Endothelial cell (in vitro differentiated cells): ENCODE measurements at regions not wholly inside any gene's neighbourhood (a gene's known extent, or its start where the extent isn't known, plus 50 kb on each side); places are given as distances from the start of the nearest gene placed in this dataset.
"Not testable (repeated sequence)": the region's sequence is repeated elsewhere in the genome, so short reads cannot be mapped to it uniquely, and the experiment has no call there.

ENCODE experiments used
- DNase-seq: peaks from one replicate; pipeline ENCODE4 v3.0.0; 2021; ENCODE audit warnings: low spot score
- H3K27ac Mint-ChIP-seq: one replicate; pipeline ENCODE4 v1.8.0; 2021; ENCODE audit warnings: mixed read lengths, inconsistent platforms; ENCODE audit not compliant: unreplicated experiment
- H3K27me3 Mint-ChIP-seq: one replicate; pipeline ENCODE4 v1.8.0; 2021; ENCODE audit warnings: mild to moderate bottlenecking, moderate library complexity, mixed read lengths, inconsistent platforms; ENCODE audit not compliant: unreplicated experiment
- H3K36me3 Mint-ChIP-seq: one replicate; pipeline ENCODE4 v1.8.0; 2021; ENCODE audit warnings: mild to moderate bottlenecking, low read depth, mixed read lengths, inconsistent platforms; ENCODE audit not compliant: unreplicated experiment
- H3K4me1 Mint-ChIP-seq: one replicate; pipeline ENCODE4 v1.8.0; 2021; ENCODE audit warnings: mild to moderate bottlenecking, mixed read lengths, inconsistent platforms; ENCODE audit not compliant: unreplicated experiment
- H3K4me3 Mint-ChIP-seq: one replicate; pipeline ENCODE4 v1.8.0; 2021; ENCODE audit warnings: mild to moderate bottlenecking, mixed read lengths, inconsistent platforms; ENCODE audit not compliant: unreplicated experiment
- H3K9me3 Mint-ChIP-seq: one replicate; pipeline ENCODE4 v1.8.0; 2021; ENCODE audit warnings: mixed read lengths, inconsistent platforms; ENCODE audit not compliant: unreplicated experiment
- TF ChIP-seq, protein P1 (sequence below): fragments of 200-600 bp; sonication (generic); IDR thresholded peaks from one replicate; pipeline ENCODE4 v1.5.0; 2021; ENCODE audit warnings: antibody characterized with exemption; ENCODE audit not compliant: unreplicated experiment

DNA sequence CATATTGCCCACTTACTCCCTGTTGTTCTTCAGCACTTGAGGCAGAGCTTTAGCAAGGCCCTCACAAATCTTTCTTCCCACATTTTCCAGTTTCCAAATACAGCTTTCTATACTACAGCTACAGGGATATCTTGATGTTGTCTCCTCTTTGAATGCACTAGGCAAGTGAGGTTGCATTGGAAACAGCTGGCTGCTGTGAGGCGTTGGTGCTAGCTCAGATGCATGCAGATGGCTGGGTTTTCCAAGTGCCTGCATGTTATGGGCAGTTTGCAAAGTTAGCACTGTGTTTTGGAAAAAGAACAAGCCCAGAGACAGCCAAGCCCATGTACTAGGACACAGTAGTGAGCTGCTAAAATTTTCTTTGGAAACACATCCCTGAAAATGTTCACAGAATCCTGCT, 315.1 kb upstream of the RASGEF1B start:
- no peaks in the 10 kb centered on the region for H3K4me1 Mint-ChIP-seq
- no peak overlapping the region for H3K4me3 Mint-ChIP-seq
- TF ChIP-seq, protein P1, sequence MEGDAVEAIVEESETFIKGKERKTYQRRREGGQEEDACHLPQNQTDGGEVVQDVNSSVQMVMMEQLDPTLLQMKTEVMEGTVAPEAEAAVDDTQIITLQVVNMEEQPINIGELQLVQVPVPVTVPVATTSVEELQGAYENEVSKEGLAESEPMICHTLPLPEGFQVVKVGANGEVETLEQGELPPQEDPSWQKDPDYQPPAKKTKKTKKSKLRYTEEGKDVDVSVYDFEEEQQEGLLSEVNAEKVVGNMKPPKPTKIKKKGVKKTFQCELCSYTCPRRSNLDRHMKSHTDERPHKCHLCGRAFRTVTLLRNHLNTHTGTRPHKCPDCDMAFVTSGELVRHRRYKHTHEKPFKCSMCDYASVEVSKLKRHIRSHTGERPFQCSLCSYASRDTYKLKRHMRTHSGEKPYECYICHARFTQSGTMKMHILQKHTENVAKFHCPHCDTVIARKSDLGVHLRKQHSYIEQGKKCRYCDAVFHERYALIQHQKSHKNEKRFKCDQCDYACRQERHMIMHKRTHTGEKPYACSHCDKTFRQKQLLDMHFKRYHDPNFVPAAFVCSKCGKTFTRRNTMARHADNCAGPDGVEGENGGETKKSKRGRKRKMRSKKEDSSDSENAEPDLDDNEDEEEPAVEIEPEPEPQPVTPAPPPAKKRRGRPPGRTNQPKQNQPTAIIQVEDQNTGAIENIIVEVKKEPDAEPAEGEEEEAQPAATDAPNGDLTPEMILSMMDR: no peak
- H3K27ac Mint-ChIP-seq: no peak overlapping the region
- DNase-seq: no peak
- no peaks in the 10 kb centered on the region for H3K9me3 Mint-ChIP-seq
- H3K27me3 Mint-ChIP-seq: no peaks in the 10 kb centered on the region
- no peaks in the 10 kb centered on the region for H3K36me3 Mint-ChIP-seq

DNA sequence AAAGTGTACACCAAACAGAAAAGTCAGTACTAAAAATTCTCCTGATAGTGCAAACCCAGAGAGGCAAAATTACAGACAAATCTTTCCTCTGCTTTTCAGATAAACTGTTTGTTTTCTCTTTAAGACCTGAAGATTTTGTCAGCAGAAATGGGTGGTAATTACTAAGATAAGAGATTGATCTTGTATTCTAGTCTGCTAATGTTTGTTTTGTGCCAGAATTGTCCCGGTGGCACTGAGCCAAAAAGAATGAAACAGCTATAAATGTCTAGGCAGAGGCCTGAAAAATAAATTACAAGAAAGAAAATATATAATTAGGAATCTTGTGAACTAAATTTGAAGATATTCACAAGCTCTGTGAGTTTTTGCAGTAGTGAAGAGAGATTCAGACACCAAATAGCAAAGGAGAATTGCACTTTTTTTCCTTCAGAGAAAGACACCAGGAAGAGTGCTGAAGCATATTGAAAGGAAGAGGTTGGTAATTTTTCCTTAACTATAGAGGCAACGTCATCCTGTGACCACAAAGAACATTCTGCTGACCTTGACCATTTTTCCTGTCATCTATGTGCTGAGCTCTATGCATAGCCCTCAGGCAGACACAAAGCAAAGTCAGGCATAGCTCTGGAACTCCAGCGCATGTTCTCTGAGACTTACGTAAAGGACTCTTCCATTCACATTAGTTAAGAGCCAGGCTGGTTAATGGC, 314.5 kb upstream of the RASGEF1B start:
- no peak for DNase-seq
- Mint-ChIP-seq H3K36me3 (no peaks in the 10 kb centered on the region), H3K4me1 (no peaks in the 10 kb centered on the region), H3K27ac (no peak overlapping the region), H3K4me3 (no peak overlapping the region), H3K9me3 (no peaks in the 10 kb centered on the region), H3K27me3 (no peaks in the 10 kb centered on the region)
- TF ChIP-seq, protein P1: no peak

DNA sequence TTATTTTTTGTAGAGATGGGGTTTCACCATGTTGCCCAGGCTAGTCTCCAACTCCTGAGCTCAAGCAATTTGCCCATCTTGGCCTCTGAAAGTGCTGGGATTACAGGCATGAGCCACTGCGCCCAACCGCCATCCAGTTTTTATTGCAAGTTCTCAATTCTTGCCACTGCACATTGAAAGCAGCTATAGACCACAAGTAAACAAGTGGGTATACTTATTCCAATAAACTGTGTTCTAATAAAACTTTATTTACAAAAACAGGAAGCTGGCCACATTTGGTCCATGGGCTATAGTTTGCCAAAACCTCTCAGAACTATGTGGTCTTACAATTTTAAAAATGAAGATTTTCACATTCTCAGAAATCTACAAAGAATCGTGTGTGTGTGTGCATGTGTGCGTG, 313.6 kb upstream of the RASGEF1B start:
- Mint-ChIP-seq H3K27ac (no peak overlapping the region), H3K4me3 (no peak overlapping the region), H3K4me1 (no peaks in the 10 kb centered on the region), H3K36me3 (no peaks in the 10 kb centered on the region), H3K27me3 (no peaks in the 10 kb centered on the region), H3K9me3 (no peaks in the 10 kb centered on the region)
- TF ChIP-seq, protein P1: no peak
- no peak for DNase-seq

DNA sequence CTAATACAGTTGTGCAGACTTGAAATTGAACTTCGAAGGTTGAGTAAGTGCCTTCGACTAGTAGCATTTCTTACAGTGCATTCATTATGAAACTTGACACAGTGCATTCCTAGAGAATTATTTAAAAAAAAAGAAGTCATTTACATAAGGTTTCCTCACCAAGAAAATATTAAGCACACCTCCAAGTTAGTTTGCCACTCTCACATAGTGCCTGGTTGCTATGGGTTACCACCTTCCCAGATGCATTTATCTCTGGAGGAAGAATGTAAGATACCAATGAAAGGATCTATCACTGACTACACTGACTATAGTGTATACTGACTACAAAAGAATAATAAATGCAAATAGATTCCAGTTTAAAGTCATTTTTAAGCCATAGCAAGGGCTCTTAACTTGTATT, 311.9 kb upstream of the RASGEF1B start:
- no peak for DNase-seq
- Mint-ChIP-seq H3K4me1 (peaks cover 4% of the 10 kb centered on the region), H3K4me3 (no peak overlapping the region), H3K9me3 (no peaks in the 10 kb centered on the region), H3K27me3 (no peaks in the 10 kb centered on the region), H3K27ac (no peak overlapping the region), H3K36me3 (no peaks in the 10 kb centered on the region)
- TF ChIP-seq, protein P1: no peak

DNA sequence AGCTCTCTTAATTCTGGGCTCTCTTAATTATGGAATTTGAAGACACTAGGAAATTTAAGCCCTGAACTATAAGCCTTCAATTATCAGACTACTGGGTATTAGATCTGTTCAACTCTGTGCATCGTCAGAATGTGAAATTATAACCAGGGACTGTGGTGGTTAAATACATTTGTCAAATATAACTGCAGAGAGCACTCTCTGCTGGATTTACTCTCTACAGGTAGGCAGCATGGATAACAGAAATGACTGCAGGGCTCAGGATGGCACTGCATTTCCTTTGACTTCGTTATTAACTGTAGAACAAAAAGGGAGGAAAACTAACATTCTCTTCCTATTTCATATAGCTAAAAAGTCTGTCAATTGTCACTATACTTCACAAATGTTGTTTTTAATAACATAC, 310.1 kb upstream of the RASGEF1B start:
- no peaks in the 10 kb centered on the region for H3K9me3 Mint-ChIP-seq
- H3K27ac Mint-ChIP-seq: no peak overlapping the region
- no peak for DNase-seq
- TF ChIP-seq, protein P1: no peak
- peaks cover 4% of the 10 kb centered on the region for H3K4me1 Mint-ChIP-seq
- peaks cover 2% of the 10 kb centered on the region for H3K27me3 Mint-ChIP-seq
- H3K36me3 Mint-ChIP-seq: no peaks in the 10 kb centered on the region
- no peak overlapping the region for H3K4me3 Mint-ChIP-seq

DNA sequence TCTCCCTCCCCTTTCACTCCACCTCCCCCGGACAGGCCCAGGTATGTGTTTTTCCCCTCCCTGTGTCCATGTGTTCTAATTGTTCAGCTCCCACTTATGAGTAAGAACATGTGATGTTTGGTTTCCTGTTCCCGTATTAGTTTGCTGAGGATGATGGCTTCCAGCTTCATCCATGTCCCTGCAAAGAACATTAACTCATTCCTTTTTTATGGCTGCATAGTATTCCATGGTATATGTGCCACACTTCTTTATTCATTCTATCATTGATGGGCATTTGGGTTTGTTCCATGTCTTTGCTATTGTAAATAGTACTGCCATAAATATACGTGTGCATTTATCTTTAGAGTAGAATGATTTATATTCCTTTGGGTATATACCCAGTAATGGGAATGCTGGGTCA, 306.0 kb upstream of the RASGEF1B start:
- DNase-seq, H3K27ac Mint-ChIP-seq, H3K9me3 Mint-ChIP-seq, H3K27me3 Mint-ChIP-seq, H3K4me1 Mint-ChIP-seq, H3K36me3 Mint-ChIP-seq, H3K4me3 Mint-ChIP-seq: not testable (repeated sequence)
